GM12865 (cell line): ENCODE measurements at regions not wholly inside any gene's neighbourhood (a gene's known extent, or its start where the extent isn't known, plus 50 kb on each side); places are given as distances from the start of the nearest gene placed in this dataset.

Experiments used
- DNase-seq: peaks from one replicate; pipeline ENCODE4 v3.0.0; 2010; ENCODE audit warnings: low read depth
- H3K4me3 ChIP-seq: 2 replicates; pipeline ENCODE4 v1.5.1; 2011; ENCODE audit warnings: mild to moderate bottlenecking, low read depth, low read length, control low read depth
- TF ChIP-seq, protein P1 (sequence below): IDR thresholded peaks from 2 replicates; pipeline ENCODE4 v1.5.1; 2011; ENCODE audit warnings: low read length, control low read depth, low read depth, inconsistent platforms; ENCODE audit not compliant: insufficient read depth; ENCODE audit errors: missing control alignments

DNA sequence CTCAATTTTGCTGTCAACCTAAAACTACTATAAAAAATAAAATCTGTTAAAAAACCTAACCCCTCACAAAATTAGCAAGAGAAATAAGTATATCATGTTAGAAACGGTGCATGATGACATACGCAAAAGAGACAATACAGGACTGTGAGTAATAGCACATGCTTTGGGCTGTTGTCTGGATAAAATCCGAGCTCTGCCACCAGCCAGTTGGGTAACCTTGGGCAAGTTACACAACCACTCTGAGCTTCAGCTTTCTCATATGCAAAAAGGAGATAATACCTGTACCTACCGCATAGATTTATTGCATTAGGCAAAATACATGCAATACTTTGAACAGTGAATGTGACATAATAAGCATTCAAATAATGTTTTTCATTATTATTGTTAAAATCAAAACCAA lies 481.7 kb downstream of the TLE1 start:
- no peak overlapping the region for H3K4me3 ChIP-seq
- TF ChIP-seq, protein P1, sequence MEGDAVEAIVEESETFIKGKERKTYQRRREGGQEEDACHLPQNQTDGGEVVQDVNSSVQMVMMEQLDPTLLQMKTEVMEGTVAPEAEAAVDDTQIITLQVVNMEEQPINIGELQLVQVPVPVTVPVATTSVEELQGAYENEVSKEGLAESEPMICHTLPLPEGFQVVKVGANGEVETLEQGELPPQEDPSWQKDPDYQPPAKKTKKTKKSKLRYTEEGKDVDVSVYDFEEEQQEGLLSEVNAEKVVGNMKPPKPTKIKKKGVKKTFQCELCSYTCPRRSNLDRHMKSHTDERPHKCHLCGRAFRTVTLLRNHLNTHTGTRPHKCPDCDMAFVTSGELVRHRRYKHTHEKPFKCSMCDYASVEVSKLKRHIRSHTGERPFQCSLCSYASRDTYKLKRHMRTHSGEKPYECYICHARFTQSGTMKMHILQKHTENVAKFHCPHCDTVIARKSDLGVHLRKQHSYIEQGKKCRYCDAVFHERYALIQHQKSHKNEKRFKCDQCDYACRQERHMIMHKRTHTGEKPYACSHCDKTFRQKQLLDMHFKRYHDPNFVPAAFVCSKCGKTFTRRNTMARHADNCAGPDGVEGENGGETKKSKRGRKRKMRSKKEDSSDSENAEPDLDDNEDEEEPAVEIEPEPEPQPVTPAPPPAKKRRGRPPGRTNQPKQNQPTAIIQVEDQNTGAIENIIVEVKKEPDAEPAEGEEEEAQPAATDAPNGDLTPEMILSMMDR = no peak
- DNase-seq = no peak

DNA sequence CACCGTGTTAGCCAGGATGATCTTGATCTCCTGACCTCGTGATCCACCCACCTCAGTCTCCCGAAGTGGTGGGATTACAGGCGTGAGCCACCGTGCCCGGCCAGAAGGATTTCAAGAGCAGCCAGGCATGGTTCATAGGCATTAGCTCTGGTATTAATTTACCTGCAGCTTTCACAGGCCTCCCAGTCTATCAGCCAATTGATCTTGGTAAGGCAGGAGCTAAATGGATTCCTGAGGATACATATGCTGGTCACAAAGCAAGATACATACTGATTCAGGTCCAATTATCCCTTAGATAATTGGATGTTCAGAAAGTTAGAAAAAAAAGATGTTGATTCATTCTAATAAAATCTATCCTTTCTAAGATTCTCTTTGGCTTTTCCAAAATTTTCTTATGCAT lies 487.1 kb downstream of the TLE1 start:
- TF ChIP-seq, protein P1 = no peak
- DNase-seq = no peak
- no peak overlapping the region for H3K4me3 ChIP-seq

DNA sequence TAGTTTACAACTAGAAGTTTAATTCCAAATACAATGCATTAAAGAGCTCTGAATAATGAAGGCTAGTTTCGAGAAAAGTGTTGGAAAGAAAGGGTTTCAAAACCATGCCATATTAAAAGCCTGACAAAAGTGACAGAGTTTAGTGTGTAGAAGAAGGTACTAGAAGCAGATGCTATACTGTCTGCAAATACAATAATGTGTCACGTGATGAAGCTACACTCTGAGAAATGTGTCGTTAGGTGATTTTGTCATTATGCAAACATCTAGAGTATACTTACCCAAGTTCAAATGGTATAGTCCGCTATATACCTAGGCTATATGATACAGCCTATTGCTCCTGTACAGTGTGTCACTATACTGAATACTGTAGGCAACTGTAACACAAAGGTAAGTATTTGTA lies 494.1 kb downstream of the TLE1 start:
- TF ChIP-seq, protein P1 = no peak
- no peak for DNase-seq
- H3K4me3 ChIP-seq = no peak overlapping the region

DNA sequence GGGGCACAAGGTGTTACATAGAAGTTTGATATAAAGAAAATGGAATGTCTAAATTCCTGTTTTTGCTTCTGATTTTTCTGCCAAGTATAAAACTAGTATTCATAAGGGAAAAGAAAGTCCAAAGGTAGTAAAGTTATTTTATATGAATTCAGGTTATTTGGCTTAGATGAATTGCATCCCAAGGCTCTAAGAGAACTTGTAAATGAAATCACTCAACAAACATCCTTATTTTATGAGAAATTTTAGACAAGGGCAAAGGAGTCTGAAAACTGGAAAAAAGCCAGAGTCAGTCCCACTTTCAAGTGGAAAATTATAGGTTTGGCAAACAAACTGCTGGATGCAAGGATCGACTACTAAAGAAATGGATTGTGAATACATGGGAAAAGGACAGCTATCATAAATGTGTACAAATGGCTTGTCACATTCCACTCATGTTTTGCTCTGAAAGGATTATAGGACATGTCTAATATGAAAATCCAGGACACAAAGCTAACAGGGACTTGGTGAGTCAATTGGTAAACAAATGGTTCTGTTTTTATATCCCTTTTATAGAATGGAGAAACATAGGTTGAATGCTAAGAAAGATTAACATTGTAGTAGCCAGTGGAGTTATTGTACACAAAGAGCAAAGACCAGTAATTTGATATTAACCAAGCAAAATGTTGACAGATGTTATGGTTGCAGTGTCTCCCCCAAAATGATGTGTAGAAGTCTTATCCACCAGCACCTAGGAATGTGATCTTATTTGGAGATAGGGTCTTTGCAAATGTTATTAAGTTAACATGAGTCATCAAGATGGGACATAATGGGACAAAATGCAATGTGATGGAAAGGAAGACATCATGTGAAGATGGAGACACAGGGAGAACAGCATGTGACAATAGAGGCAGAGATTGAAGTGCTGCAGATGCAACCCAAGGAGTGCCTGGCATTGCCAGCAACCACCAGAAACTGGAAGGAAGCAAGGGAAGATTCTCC lies 495.7 kb downstream of the TLE1 start:
- DNase-seq = no peak
- TF ChIP-seq, protein P1 = no peak
- no peak overlapping the region for H3K4me3 ChIP-seq

DNA sequence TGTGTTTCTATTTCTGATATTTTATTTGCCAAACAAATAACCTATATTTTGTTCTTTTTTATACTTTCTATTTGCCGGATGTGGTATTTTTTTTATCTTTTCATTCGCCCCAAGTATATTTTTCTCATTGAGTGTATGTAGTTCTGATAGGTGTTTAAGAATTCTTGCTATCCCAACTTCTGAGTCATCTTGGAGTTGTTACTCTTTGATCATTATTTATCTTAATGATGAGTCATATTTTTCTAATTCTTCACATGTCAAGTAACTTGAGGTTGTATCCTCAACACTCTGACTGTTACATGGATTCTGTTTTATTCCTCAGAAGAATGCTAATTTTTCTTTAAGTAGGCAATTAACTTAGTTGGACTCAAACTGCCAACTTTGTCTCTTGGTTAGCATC lies 498.1 kb downstream of the TLE1 start:
- TF ChIP-seq, protein P1 = no peak
- no peak overlapping the region for H3K4me3 ChIP-seq
- no peak for DNase-seq

DNA sequence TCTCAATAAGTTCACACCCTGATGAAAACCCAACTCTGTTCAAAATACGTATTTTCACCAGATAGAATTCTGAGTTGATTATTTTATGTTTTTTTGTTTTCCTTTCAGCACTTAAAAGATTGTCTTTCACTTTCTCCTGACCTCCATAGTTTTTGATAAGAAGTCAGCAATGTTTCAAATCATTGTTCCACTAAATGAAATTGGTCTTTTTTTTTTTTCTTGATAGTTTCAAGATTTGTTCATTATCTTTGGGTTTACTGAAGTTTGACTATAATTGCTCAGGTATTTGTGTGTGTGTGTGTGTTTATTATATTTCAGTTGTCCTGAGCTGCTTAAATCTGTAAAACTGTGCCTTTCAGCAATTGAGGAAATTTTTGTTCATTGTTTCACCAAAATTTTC lies 498.7 kb downstream of the TLE1 start:
- H3K4me3 ChIP-seq = no peak overlapping the region
- no peak for DNase-seq
- TF ChIP-seq, protein P1 = no peak

DNA sequence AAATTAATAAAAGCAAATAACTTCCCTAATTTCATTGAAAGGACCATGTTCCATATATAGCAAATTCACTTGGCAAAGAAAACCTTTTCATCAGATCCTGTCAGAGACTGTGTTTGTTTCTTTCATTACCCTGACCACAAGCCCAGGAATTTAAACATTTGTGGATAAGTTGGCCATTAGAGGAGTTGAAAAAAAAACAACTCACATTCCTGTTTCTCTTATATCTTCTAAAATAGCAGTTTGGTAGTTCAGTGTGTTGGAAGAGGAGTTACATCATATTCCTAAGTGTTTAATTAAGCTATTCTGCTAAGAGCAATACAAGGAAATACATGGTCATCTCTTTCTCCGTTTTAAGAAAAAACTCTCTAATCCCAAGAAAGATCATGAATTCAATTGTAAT lies 505.6 kb downstream of the TLE1 start:
- no peak for DNase-seq
- TF ChIP-seq, protein P1 = no peak
- H3K4me3 ChIP-seq = no peak overlapping the region
